K562 (cell line): ENCODE measurements at regions not wholly inside any gene's neighbourhood (a gene's known extent, or its start where the extent isn't known, plus 50 kb on each side); places are given as distances from the start of the nearest gene placed in this dataset.

ENCODE experiments used
- ATAC-seq: fragments of 200-7000 bp; cut with Tn5 transposase; 3 replicates; pipeline ENCODE4 v1.9.1; 2020; ENCODE audit warnings: moderate library complexity
- BruUV-seq: library from RNA; stranded (reverse); fragments of 400-500 nt; replicated peaks from 2 replicates; lab custom pipeline; 2021; lab: Mats Ljungman, UMichigan
- CTCF ChIA-PET: fragments of 300-600 bp; formaldehyde crosslinking; extraction: SDS; loops from one replicate; lab custom pipeline; 2021; ENCODE audit warnings: low intra/inter-chr PET ratio; lab: Yijun Ruan, JAX
- POLR2A ChIA-PET: fragments of 300-600, 350-650 bp; sonication (Branson Sonifier 250); formaldehyde crosslinking; extraction: SDS; loops from one replicate; lab custom pipeline; 2021; ENCODE audit warnings: antibody characterized with exemption, inconsistent platforms; lab: Yijun Ruan, JAX
- DNase-seq, 4 experiments: peaks; one replicate each; pipeline versions ENCODE4 v3.0.0 to v3.0.0-alpha.2; 2011 to 2018; ENCODE audit warnings: low spot score in 3 of 4, mixed read lengths in 3 of 4; ENCODE audit errors: extremely low read depth in 1 of 4
- FAIRE-seq: peaks from 2 replicates; lab custom pipeline; 2011; peaks lifted over from hg19 to GRCh38; lab: Jason Lieb, UNC
- H2AFZ ChIP-seq: 2 replicates; pipeline ENCODE4 v1.6.0; 2011; ENCODE audit warnings: low read depth, low read length, control low read depth, inconsistent platforms
- H3K27ac ChIP-seq: fragments of 200-600 bp; 3 replicates; pipeline ENCODE4 v1.8.0; 2011; ENCODE audit warnings: low read depth, mild to moderate bottlenecking, control low read depth, inconsistent platforms, low read length, moderate library complexity, mixed read lengths; ENCODE audit errors: extremely low read depth
- H3K27me3 ChIP-seq, 2 experiments: fragments of 300-600 bp in 1 of 2; 2 replicates in 1 of 2; 3 replicates in 1 of 2; pipeline versions ENCODE4 v1.6.0 to v1.8.0; 2011; ENCODE audit warnings: inconsistent platforms in 2 of 2, low read length in 2 of 2, mild to moderate bottlenecking in 1 of 2, mixed read lengths in 1 of 2, moderate library complexity in 1 of 2; ENCODE audit not compliant: control insufficient read depth in 2 of 2, insufficient read depth in 2 of 2
- H3K36me3 ChIP-seq: fragments of 300-600 bp; 3 replicates; pipeline ENCODE4 v1.8.0; 2011; ENCODE audit warnings: mild to moderate bottlenecking, low read length, inconsistent platforms; ENCODE audit not compliant: control insufficient read depth, insufficient read depth
- H3K4me1 ChIP-seq, 2 experiments: fragments of 200-600 bp in 1 of 2; replicated peaks in 1 of 2; 2 replicates in 1 of 2; 3 replicates in 1 of 2; pipeline versions ENCODE4 v1.5.1 to v1.8.0; 2011; ENCODE audit warnings: inconsistent platforms in 2 of 2, low read length in 2 of 2, mild to moderate bottlenecking in 1 of 2, mixed read lengths in 1 of 2, moderate library complexity in 1 of 2; ENCODE audit not compliant: control insufficient read depth in 2 of 2, insufficient read depth in 2 of 2
- H3K4me2 ChIP-seq: 2 replicates; pipeline ENCODE4 v1.6.1; 2011; ENCODE audit warnings: low read length, control low read depth, inconsistent platforms, mixed read lengths; ENCODE audit not compliant: insufficient read depth
- H3K4me3 ChIP-seq: fragments of 200-600 bp; sonication (generic), shearing (Covaris generic); 2 replicates; pipeline ENCODE4 v1.5.1; 2016; ENCODE audit warnings: control low read depth, inconsistent platforms
- H3K79me2 ChIP-seq: fragments of 200-600 bp; 3 replicates; pipeline ENCODE4 v1.8.0; 2011; ENCODE audit warnings: low read length, inconsistent platforms; ENCODE audit not compliant: control insufficient read depth, insufficient read depth
- H3K9ac ChIP-seq, 2 experiments: 2 replicates each; pipeline versions ENCODE4 v1.6.0 to v1.6.1; 2011; ENCODE audit warnings: low read depth in 2 of 2, low read length in 2 of 2, control low read depth in 1 of 2, inconsistent platforms in 1 of 2, mild to moderate bottlenecking in 1 of 2, mixed read lengths in 1 of 2; ENCODE audit not compliant: insufficient read depth in 1 of 2
- H3K9me1 ChIP-seq: one replicate; pipeline ENCODE4 v1.6.0; 2011; ENCODE audit warnings: inconsistent platforms, mild to moderate bottlenecking, low read length, moderate library complexity; ENCODE audit not compliant: control insufficient read depth, insufficient read depth
- H3K9me3 ChIP-seq: replicated peaks from 2 replicates; pipeline ENCODE4 v1.5.1; 2011; ENCODE audit warnings: low read depth, low read length, inconsistent platforms; ENCODE audit not compliant: control insufficient read depth, insufficient read depth
- H4K20me1 ChIP-seq: replicated peaks from 2 replicates; pipeline ENCODE4 v1.6.1; 2011; ENCODE audit warnings: low read length, inconsistent platforms, mixed read lengths; ENCODE audit not compliant: control insufficient read depth, insufficient read depth
- BRD4 ChIP-seq: fragments of 200-600 bp; sonication (generic); IDR thresholded peaks from 2 replicates; pipeline ENCODE4 v1.6.1; 2017; ENCODE audit warnings: inconsistent platforms
- CEBPZ ChIP-seq: fragments of 150-350 bp; IDR thresholded peaks from 2 replicates; pipeline ENCODE4 v1.6.1; 2014; ENCODE audit warnings: low read depth, mild to moderate bottlenecking, low read length, borderline replicate concordance
- E2F3 ChIP-seq: fragments of 250-450 bp; sonication (Bioruptor Pico); IDR thresholded peaks from 2 replicates; pipeline ENCODE4 v1.4.0; 2020; ENCODE audit warnings: mild to moderate bottlenecking
- ERF ChIP-seq: fragments of 450-650 bp; formaldehyde crosslinking; IDR thresholded peaks from 2 replicates; pipeline ENCODE4 v1.4.0; 2020; ENCODE audit warnings: mild to moderate bottlenecking, mixed read lengths
- GTF2B ChIP-seq: IDR thresholded peaks from 2 replicates; pipeline ENCODE4 v1.6.1; 2011; ENCODE audit not compliant: insufficient read length; ENCODE audit errors: extremely low read depth
- HDGF ChIP-seq: fragments of 450-650 bp; IDR thresholded peaks from 2 replicates; pipeline ENCODE4 v1.6.1; 2016
- NR3C1 ChIP-seq: sonication (generic); formaldehyde crosslinking; IDR thresholded peaks from 2 replicates; pipeline ENCODE4 v1.8.1; 2022; ENCODE audit warnings: missing genetic modification reagents
- NRF1 ChIP-seq, 2 experiments: fragments of 450-650 bp; IDR thresholded peaks in 1 of 2; conservative IDR thresholded peaks in 1 of 2; 2 replicates each; pipeline ENCODE4 v1.6.1; 2014; ENCODE audit warnings: mild to moderate bottlenecking in 2 of 2
- PTBP1 ChIP-seq: fragments of 200-400 bp; formaldehyde crosslinking; IDR thresholded peaks from 2 replicates; pipeline ENCODE4 v1.6.1; 2017; ENCODE audit warnings: low read depth, low read length
- SIRT6 ChIP-seq: IDR thresholded peaks from one replicate; pipeline ENCODE4 v1.6.1; 2012; ENCODE audit warnings: low read depth, mild to moderate bottlenecking, control low read depth, inconsistent platforms, low read length, moderate library complexity
- SIX5 ChIP-seq, 2 experiments: IDR thresholded peaks; 2 replicates each; pipeline ENCODE4 v1.6.1; 2011; ENCODE audit warnings: low read length in 2 of 2, borderline replicate concordance in 1 of 2, low read depth in 1 of 2, mild to moderate bottlenecking in 1 of 2, moderate library complexity in 1 of 2; ENCODE audit not compliant: insufficient read depth in 1 of 2
- SP2 ChIP-seq: IDR thresholded peaks from 2 replicates; pipeline ENCODE4 v1.6.1; 2011; ENCODE audit warnings: mild to moderate bottlenecking, low read depth, low read length, moderate library complexity; ENCODE audit not compliant: poor library complexity, severe bottlenecking; ENCODE audit errors: extremely low read depth
- ZBTB9 ChIP-seq: fragments of 450-650 bp; formaldehyde crosslinking; IDR thresholded peaks from 2 replicates; pipeline ENCODE4 v1.4.0; 2020; ENCODE audit warnings: mild to moderate bottlenecking, moderate library complexity
- ZNF717 ChIP-seq: fragments of 250-450 bp; sonication (Bioruptor Pico); IDR thresholded peaks from 2 replicates; pipeline ENCODE4 v1.5.0; 2021
- WGBS: fragments of 100-300 bp; shearing (Covaris generic); methylation state at CpG from one replicate; pipeline ENCODE4 v1.1.6; 2016; ENCODE audit warnings: low coverage, mixed read lengths; ENCODE audit not compliant: insufficient coverage; ENCODE audit errors: missing lambda C conversion rate; 5-methylcytosine and 5-hydroxymethylcytosine counted together
- in situ Hi-C: fragments of 300-500 bp; cut with MboI; formaldehyde crosslinking; loops from 4 replicates; pipeline ENCODE4 v1.15.0; 2018; ENCODE audit warnings: inconsistent platforms, mixed read lengths
- intact Hi-C: fragments of 100-400 bp; cut with micrococcal nuclease; formaldehyde crosslinking; loops from 2 replicates; pipeline ENCODE4 v1.14.2; 2022
- TF ChIP-seq, protein P1 (sequence below): fragments of 450-650 bp; formaldehyde crosslinking; IDR thresholded peaks from 2 replicates; pipeline ENCODE4 v1.4.0; 2022; ENCODE audit warnings: missing genetic modification characterization

GRCh38 chr1:105204836-105205371 is 1455.2 kb downstream of the AMY1C start:
- H4K20me1 ChIP-seq = no peaks in the 10 kb centered on the region
- H3K36me3 ChIP-seq = no peaks in the 10 kb centered on the region
- CTCF ChIA-PET = no interaction called here
- POLR2A ChIA-PET = no interaction called here
- no peaks in the 10 kb centered on the region for H3K79me2 ChIP-seq
- 0% methylated on average over 3 of the region's 5 CpGs for WGBS
- no peak for DNase-seq
- H3K9me1 ChIP-seq = no peaks in the 10 kb centered on the region
- H3K4me1 ChIP-seq = no peaks in the 10 kb centered on the region
- no peak overlapping the region for H3K9ac ChIP-seq
- BruUV-seq = no TSS peak
- ATAC-seq = no peak
- no peak for FAIRE-seq
- H3K27ac ChIP-seq = no peak overlapping the region
- H3K9me3 ChIP-seq = 0 out of 2 replicates have a peak, but pooled peaks cover 1% of the 10 kb centered on the region
- no peak overlapping the region for H3K4me3 ChIP-seq
- intact Hi-C loops = no loop called here
- in situ Hi-C loops = no loop called here
- H3K4me2 ChIP-seq = no peak overlapping the region
- no peak overlapping the region for H2AFZ ChIP-seq
- no peaks in the 10 kb centered on the region for H3K27me3 ChIP-seq
- TF ChIP-seq GTF2B (no peak), SIRT6 (no peak), CEBPZ (no peak), PTBP1 (no peak), NR3C1 (no peak), NRF1 (conservative IDR thresholded peaks at IDR 0.05 in 1 of 2, IDR thresholded peaks at IDR 0.05 in 1 of 2) (no peak), ERF (CRISPR knock-in tag) (no peak), ZNF717 (no peak), E2F3 (no peak), BRD4 (no peak), SP2 (no peak), ZBTB9 (no peak), HDGF (no peak), SIX5 (IDR thresholded peaks at IDR 0.05; ENCODE audit: borderline replicate concordance in 1 of 2, insufficient read depth in 1 of 2, low read depth in 1 of 2, low read length in 2 of 2) (no peak)
- TF ChIP-seq, protein P1, sequence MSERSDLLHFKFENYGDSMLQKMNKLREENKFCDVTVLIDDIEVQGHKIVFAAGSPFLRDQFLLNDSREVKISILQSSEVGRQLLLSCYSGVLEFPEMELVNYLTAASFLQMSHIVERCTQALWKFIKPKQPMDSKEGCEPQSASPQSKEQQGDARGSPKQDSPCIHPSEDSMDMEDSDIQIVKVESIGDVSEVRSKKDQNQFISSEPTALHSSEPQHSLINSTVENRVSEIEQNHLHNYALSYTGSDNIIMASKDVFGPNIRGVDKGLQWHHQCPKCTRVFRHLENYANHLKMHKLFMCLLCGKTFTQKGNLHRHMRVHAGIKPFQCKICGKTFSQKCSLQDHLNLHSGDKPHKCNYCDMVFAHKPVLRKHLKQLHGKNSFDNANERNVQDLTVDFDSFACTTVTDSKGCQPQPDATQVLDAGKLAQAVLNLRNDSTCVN (CRISPR knock-in tag) = no peak
